GM12864 (cell line): ENCODE measurements at regions not wholly inside any gene's neighbourhood (a gene's known extent, or its start where the extent isn't known, plus 50 kb on each side); places are given as distances from the start of the nearest gene placed in this dataset.

Source experiments
- DNase-seq: peaks from one replicate; pipeline ENCODE4 v3.0.0-alpha.2; 2011; ENCODE audit warnings: low read depth
- H3K4me3 ChIP-seq: 2 replicates; pipeline ENCODE4 v1.5.1; 2011; ENCODE audit warnings: mild to moderate bottlenecking, low read depth, low read length, control low read depth
- CTCF ChIP-seq: IDR thresholded peaks from 2 replicates; pipeline ENCODE4 v1.5.1; 2011; ENCODE audit warnings: low read depth, mild to moderate bottlenecking, moderate library complexity, low read length, control low read depth, inconsistent platforms; ENCODE audit errors: missing control alignments

GRCh38 chr11:23164022-23164421 is 303.7 kb upstream of the CCDC179 start:
- no peak for TF ChIP-seq CTCF
- no peak overlapping the region for H3K4me3 ChIP-seq
- no peak for DNase-seq

- DNase-seq = no peak
- no peak overlapping the region for H3K4me3 ChIP-seq
- no peak for TF ChIP-seq CTCF
Measured at GRCh38 chr11:23166376-23166775, 306.1 kb upstream of the CCDC179 start.

GRCh38 chr11:23179609-23180008 is 319.3 kb upstream of the CCDC179 start:
- no peak for TF ChIP-seq CTCF
- DNase-seq = no peak
- H3K4me3 ChIP-seq = no peak overlapping the region

GRCh38 chr11:23181022-23181807 is 320.9 kb upstream of the CCDC179 start:
- TF ChIP-seq CTCF = no peak
- DNase-seq = no peak
- H3K4me3 ChIP-seq = no peak overlapping the region

- no peak for DNase-seq
- TF ChIP-seq CTCF = no peak
- H3K4me3 ChIP-seq = no peak overlapping the region
Measured at GRCh38 chr11:23192256-23192655, 332.0 kb upstream of the CCDC179 start.

GRCh38 chr11:23201936-23202522 is 341.8 kb upstream of the CCDC179 start:
- TF ChIP-seq CTCF = no peak
- no peak for DNase-seq
- H3K4me3 ChIP-seq = no peak overlapping the region

- TF ChIP-seq CTCF = no peak
- no peak overlapping the region for H3K4me3 ChIP-seq
- DNase-seq = no peak
Measured at GRCh38 chr11:23202611-23203010, 342.3 kb upstream of the CCDC179 start.
